DND-41 (cell line): ENCODE measurements at regions not wholly inside any gene's neighbourhood (a gene's known extent, or its start where the extent isn't known, plus 50 kb on each side); places are given as distances from the start of the nearest gene placed in this dataset.

ENCODE experiments used
- ATAC-seq: fragments of 200-7000 bp; cut with Tn5 transposase; 3 replicates; pipeline ENCODE4 v1.9.1; 2021; ENCODE audit warnings: low read depth; ENCODE audit not compliant: insufficient read depth
- DNase-seq: peaks from one replicate; pipeline ENCODE4 v3.0.0-alpha.2; 2020
- H2AFZ ChIP-seq: 2 replicates; pipeline ENCODE4 v1.6.0; 2012; ENCODE audit warnings: low read depth, low read length
- H3K27ac ChIP-seq: 2 replicates; pipeline ENCODE4 v1.5.1; 2012; ENCODE audit warnings: low read length, inconsistent platforms
- H3K27me3 ChIP-seq: fragments of 200-600 bp; sonication (generic); 2 replicates; pipeline ENCODE4 v1.6.0; 2012; ENCODE audit warnings: low read length, mild to moderate bottlenecking, inconsistent platforms; ENCODE audit not compliant: insufficient read depth, poor library complexity
- H3K36me3 ChIP-seq: 2 replicates; pipeline ENCODE4 v1.5.1; 2012; ENCODE audit warnings: low read length, inconsistent platforms; ENCODE audit not compliant: insufficient read depth
- H3K4me1 ChIP-seq: 2 replicates; pipeline ENCODE4 v1.5.1; 2012; ENCODE audit warnings: mild to moderate bottlenecking, low read length; ENCODE audit not compliant: insufficient read depth
- H3K4me2 ChIP-seq: 2 replicates; pipeline ENCODE4 v1.6.0; 2012; ENCODE audit warnings: mild to moderate bottlenecking, moderate library complexity, low read length, inconsistent platforms; ENCODE audit not compliant: insufficient read depth
- H3K4me3 ChIP-seq, 2 experiments: fragments of 200-600 bp in 1 of 2; shearing (Covaris generic) in 1 of 2; 2 replicates each; pipeline ENCODE4 v1.5.1; 2012 to 2016; ENCODE audit warnings: inconsistent platforms in 2 of 2, low read length in 2 of 2, mild to moderate bottlenecking in 2 of 2, low read depth in 1 of 2, moderate library complexity in 1 of 2
- H3K79me2 ChIP-seq: 2 replicates; pipeline ENCODE4 v1.6.0; 2012; ENCODE audit warnings: low read length, inconsistent platforms; ENCODE audit not compliant: insufficient read depth
- H3K9ac ChIP-seq: 2 replicates; pipeline ENCODE4 v1.6.0; 2012; ENCODE audit warnings: low read depth, mild to moderate bottlenecking, inconsistent platforms, low read length, moderate library complexity
- H3K9me3 ChIP-seq: 2 replicates; pipeline ENCODE4 v1.5.1; 2012; ENCODE audit warnings: low read length, moderate library complexity, mild to moderate bottlenecking, inconsistent platforms; ENCODE audit not compliant: insufficient read depth, severe bottlenecking
- H4K20me1 ChIP-seq: 2 replicates; pipeline ENCODE4 v1.6.0; 2012; ENCODE audit warnings: low read length; ENCODE audit not compliant: insufficient read depth
- CTCF ChIP-seq: IDR thresholded peaks from 2 replicates; pipeline ENCODE4 v1.5.1; 2012; ENCODE audit warnings: borderline replicate concordance, low read length, moderate library complexity, mild to moderate bottlenecking; ENCODE audit not compliant: poor library complexity, severe bottlenecking; ENCODE audit errors: extremely low read depth
- EZH2 ChIP-seq: IDR thresholded peaks from 3 replicates; pipeline ENCODE4 v1.6.1; 2012; ENCODE audit warnings: borderline replicate concordance, low read depth, mild to moderate bottlenecking, moderate library complexity, low read length, inconsistent platforms; ENCODE audit not compliant: severe bottlenecking

- Histone ChIP-seq H4K20me1 (no peaks in the 10 kb centered on the region), H3K4me1 (no peaks in the 10 kb centered on the region), H3K27ac (no peak overlapping the region), H3K27me3 (peaks cover 15% of the 10 kb centered on the region), H3K79me2 (no peaks in the 10 kb centered on the region), H3K4me3 (no peak overlapping the region), H3K36me3 (no peaks in the 10 kb centered on the region), H2AFZ (no peak overlapping the region), H3K9me3 (no peaks in the 10 kb centered on the region), H3K4me2 (no peak overlapping the region), H3K9ac (no peak overlapping the region)
- ATAC-seq (no peak), DNase-seq (no peak)
- TF ChIP-seq CTCF = no peak
- TF ChIP-seq EZH2 = no peak
Observed at GRCh38 chr17:34066528-34066927, 188.6 kb upstream of the CCL2 start.

DNA sequence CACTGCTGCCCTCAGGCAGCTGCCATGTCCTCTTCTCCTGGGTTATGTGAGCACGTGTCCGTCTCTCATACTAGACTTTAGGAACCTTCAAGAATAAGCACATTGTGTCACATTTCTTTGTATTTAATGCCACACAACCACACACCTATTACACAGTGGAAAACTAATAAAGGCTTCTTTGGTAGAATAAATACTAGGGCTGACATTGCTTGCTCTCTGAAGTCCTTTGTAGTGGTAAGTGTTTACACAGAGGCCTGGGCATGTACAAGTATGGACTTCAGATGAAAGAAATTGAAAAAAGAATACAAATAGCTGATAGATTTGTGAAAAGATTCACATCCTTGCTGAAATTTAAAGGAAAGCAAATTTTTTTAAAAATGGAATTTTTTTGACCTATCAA lies 188.1 kb upstream of the CCL2 start:
- H2AFZ ChIP-seq = no peak overlapping the region
- DNase-seq (no peak), ATAC-seq (no peak)
- no peaks in the 10 kb centered on the region for H3K4me1 ChIP-seq
- no peaks in the 10 kb centered on the region for H3K9me3 ChIP-seq
- no peak overlapping the region for H3K4me3 ChIP-seq
- no peaks in the 10 kb centered on the region for H4K20me1 ChIP-seq
- no peaks in the 10 kb centered on the region for H3K36me3 ChIP-seq
- H3K27me3 ChIP-seq = peaks cover 15% of the 10 kb centered on the region
- no peak overlapping the region for H3K9ac ChIP-seq
- no peaks in the 10 kb centered on the region for H3K79me2 ChIP-seq
- no peak for TF ChIP-seq CTCF
- no peak for TF ChIP-seq EZH2
- H3K27ac ChIP-seq = no peak overlapping the region
- no peak overlapping the region for H3K4me2 ChIP-seq

GRCh38 chr17:34068571-34068970 lies 186.5 kb upstream of the CCL2 start:
- Histone ChIP-seq H3K4me1 (no peaks in the 10 kb centered on the region), H2AFZ (no peak overlapping the region), H3K9ac (no peak overlapping the region), H3K4me2 (no peak overlapping the region), H3K27ac (no peak overlapping the region), H3K27me3 (peaks cover 15% of the 10 kb centered on the region), H3K79me2 (no peaks in the 10 kb centered on the region), H3K36me3 (no peaks in the 10 kb centered on the region), H4K20me1 (no peaks in the 10 kb centered on the region), H3K4me3 (no peak overlapping the region), H3K9me3 (no peaks in the 10 kb centered on the region)
- no peak for ATAC-seq
- DNase-seq = no peak
- no peak for TF ChIP-seq CTCF
- no peak for TF ChIP-seq EZH2

DNA sequence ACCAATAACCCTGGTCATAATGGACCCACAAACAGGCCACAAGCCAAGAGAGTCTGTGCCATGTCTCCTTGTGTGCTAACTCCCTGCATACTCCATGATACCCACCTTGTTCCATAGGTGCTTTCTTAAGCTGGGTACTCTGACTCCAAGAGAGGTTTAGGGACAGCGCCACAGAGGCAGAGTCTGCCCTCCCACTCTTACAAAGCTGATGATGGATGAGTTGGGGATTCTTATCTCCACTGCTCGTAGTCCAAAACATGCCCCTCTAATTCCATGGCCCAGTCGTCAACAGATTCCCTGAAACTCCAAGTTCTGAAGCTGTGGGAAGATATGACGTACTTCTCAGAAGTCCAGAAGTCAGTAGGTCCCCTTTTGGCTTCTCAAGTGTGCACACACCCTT lies 184.4 kb upstream of the CCL2 start:
- no peaks in the 10 kb centered on the region for H3K9me3 ChIP-seq
- H3K27ac ChIP-seq = no peak overlapping the region
- peaks cover 15% of the 10 kb centered on the region for H3K27me3 ChIP-seq
- TF ChIP-seq CTCF (no peak), EZH2 (no peak)
- no peak overlapping the region for H3K9ac ChIP-seq
- H3K4me3 ChIP-seq = no peak overlapping the region
- no peak for DNase-seq
- H3K36me3 ChIP-seq = no peaks in the 10 kb centered on the region
- H3K4me2 ChIP-seq = no peak overlapping the region
- no peak for ATAC-seq
- no peak overlapping the region for H2AFZ ChIP-seq
- no peaks in the 10 kb centered on the region for H3K79me2 ChIP-seq
- H4K20me1 ChIP-seq = no peaks in the 10 kb centered on the region
- no peaks in the 10 kb centered on the region for H3K4me1 ChIP-seq
